Activated T-helper 17 cell treated with anti-CD3 and anti-CD28 coated beads, Interleukin-2, amount 50 U/mL, for 72 hours (primary cell): ENCODE measurements at regions not wholly inside any gene's neighbourhood (a gene's known extent, or its start where the extent isn't known, plus 50 kb on each side); places are given as distances from the start of the nearest gene placed in this dataset.

Source experiments
- ATAC-seq: fragments of 150-1000 bp; cut with Tn5 transposase; replicated peaks from 2 replicates; pipeline ENCODE4 v1.10.0; 2021; ENCODE audit warnings: mild to moderate bottlenecking, moderate library complexity
- H3K27ac Mint-ChIP-seq: one replicate; pipeline ENCODE4 v1.8.0; 2022; ENCODE audit warnings: mixed read lengths
- H3K27me3 Mint-ChIP-seq: one replicate; pipeline ENCODE4 v1.8.0; 2022; ENCODE audit warnings: mixed read lengths
- H3K36me3 Mint-ChIP-seq: one replicate; pipeline ENCODE4 v1.8.0; 2022; ENCODE audit warnings: low read depth, mild to moderate bottlenecking, mixed read lengths
- H3K4me1 Mint-ChIP-seq: one replicate; pipeline ENCODE4 v1.8.0; 2022; ENCODE audit warnings: mixed read lengths
- H3K4me3 Mint-ChIP-seq: one replicate; pipeline ENCODE4 v1.8.0; 2022; ENCODE audit warnings: mild to moderate bottlenecking, mixed read lengths
- H3K9me3 Mint-ChIP-seq: one replicate; pipeline ENCODE4 v1.8.0; 2022; ENCODE audit warnings: mixed read lengths

DNA sequence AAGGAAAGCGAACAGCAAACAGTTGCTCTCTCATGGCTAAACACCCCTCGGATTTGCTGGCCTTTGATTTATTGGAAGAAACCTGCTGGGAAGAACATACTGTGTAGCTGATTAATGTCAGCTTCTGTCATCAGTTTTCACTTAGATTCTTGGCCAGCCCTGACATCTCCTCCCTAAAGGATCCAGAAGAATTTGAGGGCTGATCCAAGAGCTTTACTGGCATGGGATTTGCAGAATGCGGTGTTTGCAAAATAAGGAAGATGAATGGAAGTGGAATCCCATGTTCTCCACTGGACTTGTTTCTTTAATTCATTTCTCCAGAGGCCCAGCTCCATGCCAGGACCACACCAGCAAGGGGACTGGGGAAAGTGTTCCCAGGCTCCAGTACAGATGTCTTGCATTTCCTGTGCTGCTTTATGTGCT is 80.5 kb downstream of the RDH14 start:
- peaks cover 18% of the 10 kb centered on the region for H3K27me3 Mint-ChIP-seq
- no peaks in the 10 kb centered on the region for H3K36me3 Mint-ChIP-seq
- no peaks in the 10 kb centered on the region for H3K9me3 Mint-ChIP-seq
- no peak for ATAC-seq
- H3K4me1 Mint-ChIP-seq: no peaks in the 10 kb centered on the region
- H3K27ac Mint-ChIP-seq: no peak overlapping the region
- H3K4me3 Mint-ChIP-seq: no peak overlapping the region

DNA sequence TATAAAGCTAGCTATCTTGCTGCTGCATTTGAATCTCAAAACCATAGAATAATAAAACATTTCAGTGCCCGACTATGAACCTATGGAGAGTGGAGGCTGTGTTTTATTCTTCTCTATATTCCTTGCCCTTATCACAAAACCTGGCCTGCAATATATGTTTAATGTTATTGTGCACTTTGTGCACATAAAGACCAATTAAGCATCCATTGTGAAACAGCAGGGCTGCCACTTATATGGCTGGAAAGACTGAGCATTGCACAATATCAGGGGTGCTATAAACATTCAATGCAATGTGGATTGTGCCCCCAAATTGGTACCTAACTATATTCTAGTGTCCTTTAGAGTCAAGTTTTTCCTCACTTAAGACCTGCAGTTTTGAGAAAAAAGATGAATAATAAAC is 83.2 kb downstream of the RDH14 start:
- no peaks in the 10 kb centered on the region for H3K9me3 Mint-ChIP-seq
- no peak for ATAC-seq
- H3K4me1 Mint-ChIP-seq: no peaks in the 10 kb centered on the region
- peaks cover 23% of the 10 kb centered on the region for H3K27me3 Mint-ChIP-seq
- no peaks in the 10 kb centered on the region for H3K36me3 Mint-ChIP-seq
- no peak overlapping the region for H3K27ac Mint-ChIP-seq
- no peak overlapping the region for H3K4me3 Mint-ChIP-seq

DNA sequence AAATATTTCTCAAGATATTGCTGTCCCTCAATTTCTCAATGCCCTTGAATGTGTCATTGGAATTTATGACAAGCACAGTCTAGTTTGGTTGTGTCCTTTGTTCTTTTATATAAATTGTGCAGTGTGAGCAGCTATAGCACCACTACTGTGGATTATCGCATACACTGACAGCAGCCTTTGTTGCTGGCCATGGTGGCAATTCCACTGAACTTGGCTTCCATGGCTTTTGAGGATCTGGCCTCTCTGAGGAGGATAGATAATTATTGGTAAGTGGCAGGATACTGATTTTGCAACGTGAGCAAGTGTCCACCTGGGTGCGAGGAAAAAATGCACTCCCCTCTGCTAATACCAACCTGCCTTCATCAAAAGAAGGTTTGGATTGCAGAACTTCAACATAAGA is 84.0 kb downstream of the RDH14 start:
- Mint-ChIP-seq H3K36me3 (no peaks in the 10 kb centered on the region), H3K4me1 (no peaks in the 10 kb centered on the region), H3K27ac (no peak overlapping the region), H3K27me3 (peaks cover 23% of the 10 kb centered on the region), H3K9me3 (no peaks in the 10 kb centered on the region), H3K4me3 (no peak overlapping the region)
- ATAC-seq: no peak

DNA sequence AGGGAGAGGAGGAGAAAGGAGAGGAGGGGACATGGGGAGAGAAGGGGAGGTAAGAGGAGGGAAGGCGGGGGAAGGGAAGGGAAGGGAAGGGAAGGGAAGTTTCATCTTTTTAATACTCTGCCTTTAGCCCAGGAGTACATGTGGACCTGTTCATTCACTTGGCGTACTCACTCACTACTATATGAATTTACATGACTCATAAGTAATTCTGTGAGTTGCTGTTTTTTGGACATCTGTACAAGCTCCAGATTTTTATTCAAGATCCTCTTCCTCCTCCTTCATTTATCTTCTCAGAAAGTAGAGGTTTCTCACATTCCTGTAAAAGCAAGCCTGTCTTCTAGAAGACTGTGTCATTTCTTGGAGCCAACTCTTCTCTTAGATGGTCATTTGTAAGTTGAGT is 84.6 kb downstream of the RDH14 start:
- no peaks in the 10 kb centered on the region for H3K9me3 Mint-ChIP-seq
- H3K27me3 Mint-ChIP-seq: peaks cover 29% of the 10 kb centered on the region
- H3K27ac Mint-ChIP-seq: no peak overlapping the region
- no peak for ATAC-seq
- no peak overlapping the region for H3K4me3 Mint-ChIP-seq
- no peaks in the 10 kb centered on the region for H3K4me1 Mint-ChIP-seq
- H3K36me3 Mint-ChIP-seq: no peaks in the 10 kb centered on the region

- Mint-ChIP-seq H3K9me3 (no peaks in the 10 kb centered on the region), H3K27ac (no peak overlapping the region), H3K4me1 (no peaks in the 10 kb centered on the region), H3K27me3 (peaks cover 30% of the 10 kb centered on the region), H3K4me3 (no peak overlapping the region), H3K36me3 (no peaks in the 10 kb centered on the region)
- ATAC-seq: no peak
Observed at GRCh38 chr2:18474700-18475099, 85.8 kb downstream of the RDH14 start.

DNA sequence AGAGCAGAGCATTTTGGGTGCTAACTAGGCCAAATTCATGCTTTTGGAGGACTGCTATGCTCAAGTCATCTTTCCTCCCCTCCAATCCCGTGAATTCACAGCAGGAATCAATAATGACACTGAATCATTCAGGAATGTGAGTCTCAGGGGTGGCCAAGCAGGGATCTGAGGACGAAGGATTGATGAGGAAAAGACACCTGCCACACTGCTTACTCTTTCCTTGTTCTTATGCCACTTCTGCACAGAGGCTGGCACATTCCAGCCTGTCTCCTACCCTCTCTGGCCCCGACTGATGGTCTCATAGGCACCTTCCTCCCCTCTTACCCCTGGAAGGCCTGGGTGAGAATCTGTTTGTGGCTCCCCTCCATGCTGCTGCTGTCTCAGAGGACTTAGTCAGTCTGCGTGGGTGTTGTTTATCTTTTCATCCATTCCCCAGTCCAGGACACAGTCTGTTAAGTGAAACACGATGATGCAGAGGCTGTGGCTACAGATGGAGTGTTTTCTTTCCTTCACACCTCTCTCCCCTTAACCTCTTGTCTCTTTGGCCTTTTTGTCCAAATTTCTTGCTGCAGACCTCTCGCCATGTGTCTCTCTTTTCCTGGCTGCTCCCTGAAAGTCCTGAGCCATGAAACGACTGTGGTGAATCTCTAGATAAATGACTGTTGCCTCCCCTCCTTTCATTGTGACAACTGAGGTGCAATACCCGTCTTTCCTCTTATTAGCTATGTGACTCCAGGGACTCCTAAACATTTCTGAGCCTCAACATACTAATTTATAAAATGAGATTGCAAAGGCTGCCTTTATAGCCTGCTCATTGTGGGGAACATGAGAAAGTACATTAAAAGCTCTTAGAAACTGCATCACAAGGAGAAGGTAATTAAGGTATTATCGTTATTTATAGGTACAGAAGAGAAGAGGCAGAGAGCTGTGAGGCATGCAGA is 86.9 kb downstream of the RDH14 start:
- peak; percentile 59 for ATAC-seq
- Mint-ChIP-seq H3K36me3 (no peaks in the 10 kb centered on the region), H3K9me3 (no peaks in the 10 kb centered on the region), H3K4me1 (no peaks in the 10 kb centered on the region), H3K27me3 (peaks cover 31% of the 10 kb centered on the region), H3K27ac (no peak overlapping the region), H3K4me3 (no peak overlapping the region)

- no peak for ATAC-seq
- Mint-ChIP-seq H3K4me1 (no peaks in the 10 kb centered on the region), H3K27me3 (peaks cover 21% of the 10 kb centered on the region), H3K36me3 (no peaks in the 10 kb centered on the region), H3K4me3 (no peak overlapping the region), H3K27ac (no peak overlapping the region), H3K9me3 (no peaks in the 10 kb centered on the region)
Observed at GRCh38 chr2:18467749-18468360, 92.6 kb downstream of the RDH14 start.

DNA sequence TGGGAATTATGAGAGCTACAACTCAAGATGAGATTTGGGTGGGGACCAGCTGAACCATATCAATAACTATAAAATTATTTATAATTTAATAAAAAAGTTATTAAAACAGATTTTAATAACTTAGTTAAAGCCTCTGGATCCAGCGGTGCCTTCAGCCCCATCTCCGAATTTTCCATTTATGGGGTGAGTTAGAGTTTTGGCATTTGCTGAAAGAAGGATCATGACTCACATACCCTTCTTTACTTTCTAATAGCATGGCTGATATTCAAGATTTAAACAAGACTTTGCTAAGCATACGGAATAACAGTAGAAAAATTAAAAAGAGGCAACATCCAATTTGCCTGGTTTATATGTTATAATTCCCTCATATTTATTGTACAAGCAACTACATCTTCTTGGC is 94.5 kb downstream of the RDH14 start:
- Mint-ChIP-seq H3K36me3 (no peaks in the 10 kb centered on the region), H3K9me3 (no peaks in the 10 kb centered on the region), H3K27ac (no peak overlapping the region), H3K27me3 (peaks cover 31% of the 10 kb centered on the region), H3K4me1 (no peaks in the 10 kb centered on the region), H3K4me3 (no peak overlapping the region)
- no peak for ATAC-seq

GRCh38 chr2:18464913-18465312 is 95.5 kb downstream of the RDH14 start:
- Mint-ChIP-seq H3K27me3 (peaks cover 29% of the 10 kb centered on the region), H3K4me3 (no peak overlapping the region), H3K9me3 (no peaks in the 10 kb centered on the region)

DNA sequence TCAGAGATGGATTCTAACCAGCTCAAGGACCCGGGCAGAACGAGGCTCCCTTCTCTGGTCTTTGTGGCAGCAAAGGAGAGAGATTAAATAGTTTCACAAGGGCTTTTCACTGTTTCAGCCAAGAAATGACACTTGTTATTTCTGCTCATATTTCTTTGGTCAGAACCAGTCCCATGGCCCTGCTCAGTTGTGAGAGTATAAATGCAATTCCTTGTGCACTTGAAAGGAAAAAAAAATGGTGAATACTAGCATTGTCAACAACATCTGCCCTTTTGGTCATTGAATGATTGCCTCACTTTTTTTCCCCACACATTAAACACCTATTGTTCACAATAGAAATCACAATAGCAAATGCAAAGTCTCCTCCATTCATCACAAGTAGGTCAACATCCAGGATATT is 104.4 kb downstream of the RDH14 start:
- no peak overlapping the region for H3K4me3 Mint-ChIP-seq
- H3K27ac Mint-ChIP-seq: no peak overlapping the region
- no peak for ATAC-seq
- H3K36me3 Mint-ChIP-seq: no peaks in the 10 kb centered on the region
- H3K9me3 Mint-ChIP-seq: no peaks in the 10 kb centered on the region
- no peaks in the 10 kb centered on the region for H3K4me1 Mint-ChIP-seq
- peaks cover 12% of the 10 kb centered on the region for H3K27me3 Mint-ChIP-seq

More at GRCh38 chr2:18464913-18465312, 95.5 kb downstream of the RDH14 start:
- no peak for ATAC-seq
- Mint-ChIP-seq H3K4me1 (no peaks in the 10 kb centered on the region), H3K36me3 (no peaks in the 10 kb centered on the region), H3K27ac (no peak overlapping the region)

GRCh38 chr2:18455236-18455862 is 105.1 kb downstream of the RDH14 start:
- H3K27me3 Mint-ChIP-seq: peaks cover 11% of the 10 kb centered on the region
- H3K4me1 Mint-ChIP-seq: no peaks in the 10 kb centered on the region
- H3K4me3 Mint-ChIP-seq: no peak overlapping the region
- ATAC-seq: no peak
- no peaks in the 10 kb centered on the region for H3K9me3 Mint-ChIP-seq
- no peak overlapping the region for H3K27ac Mint-ChIP-seq
- no peaks in the 10 kb centered on the region for H3K36me3 Mint-ChIP-seq

- H3K4me1 Mint-ChIP-seq: no peaks in the 10 kb centered on the region
- no peak for ATAC-seq
- no peaks in the 10 kb centered on the region for H3K9me3 Mint-ChIP-seq
- no peak overlapping the region for H3K27ac Mint-ChIP-seq
- H3K27me3 Mint-ChIP-seq: peaks cover 11% of the 10 kb centered on the region
- H3K4me3 Mint-ChIP-seq: no peak overlapping the region
- no peaks in the 10 kb centered on the region for H3K36me3 Mint-ChIP-seq
Observed at GRCh38 chr2:18454692-18455235, 105.7 kb downstream of the RDH14 start.

GRCh38 chr2:18446715-18447114 is 113.7 kb downstream of the RDH14 start:
- ATAC-seq: no peak
- no peak overlapping the region for H3K4me3 Mint-ChIP-seq

GRCh38 chr2:18445433-18446320 is 114.8 kb downstream of the RDH14 start:
- peaks cover 32% of the 10 kb centered on the region for H3K27me3 Mint-ChIP-seq
- no peak overlapping the region for H3K4me3 Mint-ChIP-seq
- no peaks in the 10 kb centered on the region for H3K4me1 Mint-ChIP-seq
- no peak overlapping the region for H3K27ac Mint-ChIP-seq
- no peaks in the 10 kb centered on the region for H3K9me3 Mint-ChIP-seq
- no peaks in the 10 kb centered on the region for H3K36me3 Mint-ChIP-seq
- no peak for ATAC-seq

More at GRCh38 chr2:18446715-18447114, 113.7 kb downstream of the RDH14 start:
- Mint-ChIP-seq H3K4me1 (no peaks in the 10 kb centered on the region), H3K36me3 (no peaks in the 10 kb centered on the region), H3K27ac (no peak overlapping the region), H3K9me3 (no peaks in the 10 kb centered on the region), H3K27me3 (peaks cover 24% of the 10 kb centered on the region)
